PC-3 (cell line): ENCODE measurements at regions not wholly inside any gene's neighbourhood (a gene's known extent, or its start where the extent isn't known, plus 50 kb on each side); places are given as distances from the start of the nearest gene placed in this dataset.
"Not testable (repeated sequence)": the region's sequence is repeated elsewhere in the genome, so short reads cannot be mapped to it uniquely, and the experiment has no call there.

Experiments used
- ATAC-seq: fragments of 200-7000 bp; cut with Tn5 transposase; 2 replicates; pipeline ENCODE4 v1.9.1; 2020; ENCODE audit warnings: mild to moderate bottlenecking, moderate library complexity
- BruUV-seq: library from RNA; stranded (reverse); fragments of 400-500 nt; replicated peaks from 2 replicates; lab custom pipeline; 2021; lab: Mats Ljungman, UMichigan
- CTCF ChIA-PET: fragments of 300-600 bp; sonication (Branson Sonifier 250); formaldehyde crosslinking; loops from one replicate; lab custom pipeline; 2022; ENCODE audit warnings: antibody characterized with exemption; lab: Charles Lee
- POLR2A ChIA-PET: fragments of 300-600 bp; sonication (Branson Sonifier 250); formaldehyde crosslinking; loops from one replicate; lab custom pipeline; 2022; ENCODE audit warnings: antibody characterized with exemption; ENCODE audit not compliant: unreplicated experiment; lab: Charles Lee
- DNase-seq: peaks from one replicate; pipeline ENCODE4 v3.0.0-alpha.2; 2015
- H2AFZ ChIP-seq: fragments of 300-600 bp; sonication (generic); 2 replicates; pipeline ENCODE4 v1.6.0; 2016; ENCODE audit warnings: antibody characterized with exemption, low read length
- H3F3A ChIP-seq: fragments of 300-600 bp; sonication (generic); one replicate; pipeline ENCODE4 v1.6.0; 2017; ENCODE audit warnings: antibody characterized with exemption, low read length, control low read depth, mild to moderate bottlenecking; ENCODE audit not compliant: unreplicated experiment
- H3K27ac ChIP-seq: fragments of 300-600 bp; sonication (generic); 2 replicates; pipeline ENCODE4 v1.5.1; 2016; ENCODE audit warnings: mild to moderate bottlenecking, low read length
- H3K27me3 ChIP-seq: fragments of 300-600 bp; sonication (generic); 2 replicates; pipeline ENCODE4 v1.6.1; 2016; ENCODE audit warnings: low read length, mixed read lengths
- H3K36me3 ChIP-seq: fragments of 300-600 bp; sonication (generic); 2 replicates; pipeline ENCODE4 v1.6.1; 2016; ENCODE audit warnings: low read depth, mixed run types, low read length, mixed read lengths
- H3K4me1 ChIP-seq: fragments of 300-600 bp; sonication (generic); 2 replicates; pipeline ENCODE4 v1.5.1; 2016; ENCODE audit warnings: low read length; ENCODE audit not compliant: insufficient read depth
- H3K4me2 ChIP-seq: fragments of 300-600 bp; sonication (generic); 2 replicates; pipeline ENCODE4 v1.6.0; 2016; ENCODE audit warnings: low read length
- H3K4me3 ChIP-seq: fragments of 300-600 bp; sonication (generic); 2 replicates; pipeline ENCODE4 v1.5.1; 2016; ENCODE audit warnings: mild to moderate bottlenecking, low read length, mixed read lengths
- H3K79me2 ChIP-seq: fragments of 300-600 bp; sonication (generic); 2 replicates; pipeline ENCODE4 v1.6.1; 2017; ENCODE audit warnings: low read length, mixed read lengths
- H3K9ac ChIP-seq: fragments of 300-600 bp; sonication (generic); 2 replicates; pipeline ENCODE4 v1.6.0; 2016; ENCODE audit warnings: mild to moderate bottlenecking, low read length
- H3K9me2 ChIP-seq: fragments of 300-600 bp; sonication (generic); replicated peaks from 2 replicates; pipeline ENCODE4 v1.6.1; 2016; ENCODE audit warnings: mixed run types, low read length, mixed read lengths
- H3K9me3 ChIP-seq: fragments of 300-600 bp; sonication (generic); 2 replicates; pipeline ENCODE4 v1.6.1; 2016; ENCODE audit warnings: low read length, mixed read lengths
- H4K20me1 ChIP-seq: fragments of 300-600 bp; sonication (generic); 2 replicates; pipeline ENCODE4 v1.6.1; 2016; ENCODE audit warnings: low read length, mixed read lengths
- EZH2 ChIP-seq: fragments of 300-600 bp; sonication (generic); IDR thresholded peaks from one replicate; pipeline ENCODE4 v1.6.1; 2017; ENCODE audit warnings: antibody characterized with exemption, mild to moderate bottlenecking, low read length; ENCODE audit not compliant: unreplicated experiment
- EZH2phosphoT487 ChIP-seq: fragments of 300-600 bp; sonication (generic); IDR thresholded peaks from 2 replicates; pipeline ENCODE4 v1.6.1; 2018; ENCODE audit warnings: mild to moderate bottlenecking, antibody characterized with exemption, low read length, borderline replicate concordance
- intact Hi-C: fragments of 100-400 bp; cut with micrococcal nuclease; formaldehyde crosslinking; loops from 2 replicates; pipeline ENCODE4 v1.9.0; 2023
- TF ChIP-seq, protein P1 (sequence below): fragments of 300-600 bp; sonication (generic); conservative IDR thresholded peaks from 2 replicates; pipeline ENCODE4 v1.5.1; 2017; ENCODE audit warnings: antibody characterized with exemption, low read depth, mild to moderate bottlenecking, low read length

DNA sequence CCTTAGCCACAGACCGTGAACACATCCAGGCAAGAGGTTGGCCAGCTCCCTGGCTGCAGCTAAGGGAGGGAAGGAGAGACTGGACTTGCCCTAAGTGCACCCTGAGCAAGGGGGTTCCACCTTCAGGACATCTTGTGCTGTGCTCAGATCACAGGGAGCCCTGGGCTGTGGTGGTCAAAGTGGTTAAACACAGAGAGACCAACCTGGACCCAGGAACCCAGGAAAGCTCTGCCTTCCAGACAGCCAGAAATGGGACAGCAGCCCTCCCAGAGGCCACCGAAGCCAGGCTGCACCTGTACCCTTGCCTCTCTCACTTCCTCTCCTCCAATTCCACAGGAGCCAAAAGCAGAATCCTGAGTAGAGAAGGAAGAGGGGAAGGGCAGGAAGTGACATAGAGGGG is 105.2 kb upstream of the TMEM45B start:
- H2AFZ ChIP-seq: no peak overlapping the region
- no TSS peak for BruUV-seq
- intact Hi-C loops: no loop called here
- no peaks in the 10 kb centered on the region for H3K9me2 ChIP-seq
- no peaks in the 10 kb centered on the region for H3K79me2 ChIP-seq
- no peak overlapping the region for H3K9ac ChIP-seq
- H3F3A ChIP-seq: no peaks in the 10 kb centered on the region
- no peaks in the 10 kb centered on the region for H3K4me1 ChIP-seq
- no peaks in the 10 kb centered on the region for H3K36me3 ChIP-seq
- no peak overlapping the region for H3K4me3 ChIP-seq
- POLR2A ChIA-PET: no interaction called here
- no peak overlapping the region for H3K27ac ChIP-seq
- CTCF ChIA-PET: no interaction called here
- no peak overlapping the region for H3K4me2 ChIP-seq
- no peaks in the 10 kb centered on the region for H4K20me1 ChIP-seq
- TF ChIP-seq EZH2phosphoT487 (no peak), EZH2 (no peak)
- TF ChIP-seq, protein P1, sequence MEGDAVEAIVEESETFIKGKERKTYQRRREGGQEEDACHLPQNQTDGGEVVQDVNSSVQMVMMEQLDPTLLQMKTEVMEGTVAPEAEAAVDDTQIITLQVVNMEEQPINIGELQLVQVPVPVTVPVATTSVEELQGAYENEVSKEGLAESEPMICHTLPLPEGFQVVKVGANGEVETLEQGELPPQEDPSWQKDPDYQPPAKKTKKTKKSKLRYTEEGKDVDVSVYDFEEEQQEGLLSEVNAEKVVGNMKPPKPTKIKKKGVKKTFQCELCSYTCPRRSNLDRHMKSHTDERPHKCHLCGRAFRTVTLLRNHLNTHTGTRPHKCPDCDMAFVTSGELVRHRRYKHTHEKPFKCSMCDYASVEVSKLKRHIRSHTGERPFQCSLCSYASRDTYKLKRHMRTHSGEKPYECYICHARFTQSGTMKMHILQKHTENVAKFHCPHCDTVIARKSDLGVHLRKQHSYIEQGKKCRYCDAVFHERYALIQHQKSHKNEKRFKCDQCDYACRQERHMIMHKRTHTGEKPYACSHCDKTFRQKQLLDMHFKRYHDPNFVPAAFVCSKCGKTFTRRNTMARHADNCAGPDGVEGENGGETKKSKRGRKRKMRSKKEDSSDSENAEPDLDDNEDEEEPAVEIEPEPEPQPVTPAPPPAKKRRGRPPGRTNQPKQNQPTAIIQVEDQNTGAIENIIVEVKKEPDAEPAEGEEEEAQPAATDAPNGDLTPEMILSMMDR: no peak
- no peaks in the 10 kb centered on the region for H3K9me3 ChIP-seq
- no peak for DNase-seq
- ATAC-seq: no peak
- H3K27me3 ChIP-seq: peaks cover 20% of the 10 kb centered on the region

DNA sequence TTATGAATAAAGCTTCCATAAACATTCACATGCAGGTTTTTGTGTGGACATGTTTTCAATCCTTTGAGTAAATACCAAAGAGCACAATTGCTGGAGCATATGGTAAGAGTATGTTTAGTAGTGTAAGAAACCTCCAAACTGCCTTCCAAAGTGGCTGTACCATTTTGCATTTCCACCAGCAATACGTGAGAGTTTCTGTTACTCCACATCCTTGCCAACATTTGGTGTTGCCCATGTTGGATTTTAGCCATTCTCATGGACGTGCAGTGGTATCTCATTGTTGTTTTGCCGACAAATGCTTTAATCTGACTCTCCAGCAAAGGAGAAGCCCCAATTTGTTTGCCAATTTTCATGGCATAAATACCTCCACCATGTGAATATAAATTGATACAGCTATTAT is 103.9 kb upstream of the TMEM45B start:
- Histone ChIP-seq H3K4me1 (no peaks in the 10 kb centered on the region), H3K36me3 (no peaks in the 10 kb centered on the region), H3K9ac (no peak overlapping the region), H3K4me2 (no peak overlapping the region), H3K4me3 (no peak overlapping the region), H3K79me2 (no peaks in the 10 kb centered on the region), H3F3A (no peaks in the 10 kb centered on the region), H3K9me2 (no peaks in the 10 kb centered on the region), H3K27ac (no peak overlapping the region), H4K20me1 (no peaks in the 10 kb centered on the region), H3K27me3 (peaks cover 20% of the 10 kb centered on the region), H2AFZ (no peak overlapping the region), H3K9me3 (no peaks in the 10 kb centered on the region)
- TF ChIP-seq, protein P1: no peak
- no peak for TF ChIP-seq EZH2phosphoT487
- no peak for TF ChIP-seq EZH2
- intact Hi-C loops: no loop called here
- DNase-seq: no peak
- no peak for ATAC-seq
- CTCF ChIA-PET: no interaction called here
- POLR2A ChIA-PET: no interaction called here
- BruUV-seq: no TSS peak

DNA sequence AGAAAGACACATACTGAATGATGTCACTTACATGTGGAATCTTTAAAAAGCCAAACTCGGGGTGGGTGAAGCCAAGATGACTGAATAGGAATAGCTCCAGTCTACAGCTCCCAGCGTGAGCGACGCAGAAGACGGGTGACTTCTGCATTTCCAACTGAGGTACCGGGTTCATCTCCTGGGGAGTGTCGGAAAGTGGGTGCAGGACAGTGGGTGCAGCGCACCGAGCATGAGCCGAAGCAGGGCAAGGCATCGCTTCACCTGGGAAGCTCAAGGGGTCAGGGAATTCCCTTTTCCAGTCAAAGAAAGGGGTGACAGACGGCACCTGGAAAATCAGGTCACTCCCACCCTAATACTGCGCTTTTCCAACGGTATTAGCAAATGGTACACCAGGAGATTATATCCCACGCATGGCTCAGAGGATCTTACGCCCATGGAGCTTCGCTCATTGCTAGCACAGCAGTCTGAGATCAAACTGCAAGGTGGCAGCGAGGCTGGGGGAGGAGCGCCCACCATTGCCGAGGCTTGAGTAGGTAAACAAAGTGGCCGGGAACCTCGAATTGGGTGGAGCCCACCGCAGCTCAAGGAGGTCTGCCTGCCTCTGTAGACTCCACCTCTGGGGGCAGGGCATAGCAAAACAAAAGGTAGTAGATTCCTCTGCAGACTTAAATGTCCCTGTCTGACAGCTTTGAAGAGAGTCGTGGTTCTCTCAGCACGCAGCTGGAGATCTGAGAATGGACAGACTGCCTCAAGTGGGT is 103.0 kb upstream of the TMEM45B start:
- H3F3A ChIP-seq, DNase-seq, H4K20me1 ChIP-seq, H3K79me2 ChIP-seq, H3K9me3 ChIP-seq, H3K36me3 ChIP-seq, H3K9ac ChIP-seq, BruUV-seq, H3K4me3 ChIP-seq, H3K27ac ChIP-seq, H3K9me2 ChIP-seq, POLR2A ChIA-PET, intact Hi-C loops, ATAC-seq, CTCF ChIA-PET, H3K4me1 ChIP-seq, H2AFZ ChIP-seq, H3K4me2 ChIP-seq: not testable (repeated sequence)
- peaks cover 20% of the 10 kb centered on the region for H3K27me3 ChIP-seq
